ENCODE measurements at regions not wholly inside any gene's neighbourhood (a gene's known extent, or its start where the extent isn't known, plus 50 kb on each side); places are given as distances from the start of the nearest gene placed in this dataset.

GRCh38 chr1:22364764-22365163 lies 86.9 kb upstream of the ZBTB40 start:
- no peak overlapping the region for H3K9ac ChIP-seq (ENCODE audit: insufficient read depth, low read depth, low read length)
- H3K4me2 ChIP-seq (ENCODE audit: low read depth, low read length) = no peak overlapping the region
- peaks cover 17% of the 10 kb centered on the region for H3K4me1 ChIP-seq (ENCODE audit: insufficient read depth, low read length)
- peaks cover 12 to 55% of the 10 kb centered on the region in 2 experiments for H3K27me3 ChIP-seq (ENCODE audit: control insufficient read depth in 1 of 2, insufficient read depth in 2 of 2, low read length in 2 of 2)
- FAIRE-seq (no peak), DNase-seq (ENCODE audit: low spot score) (no peak), ATAC-seq (peak; percentile 72)
- TF ChIP-seq FOXJ3 (CRISPR knock-in tag; IDR thresholded peaks at IDR 0.05; ENCODE audit: borderline replicate concordance) = no peak
- TF ChIP-seq ZFYVE20 (CRISPR knock-in tag; IDR thresholded peaks at IDR 0.05; ENCODE audit: borderline replicate concordance, low read depth) = no peak
- TF ChIP-seq YY1 (IDR thresholded peaks at IDR 0.05; ENCODE audit: insufficient read depth, insufficient replicate concordance, low read depth, low read length) = peak; percentile 31
- 0 out of 2 replicates have a peak, but pooled peaks have one; percentile 9 for TF ChIP-seq CTCF (CRISPR knock-in tag; IDR thresholded peaks at IDR 0.05)
- TF ChIP-seq AGO1 (IDR thresholded peaks at IDR 0.05; ENCODE audit: low read depth, low read length, poor library complexity, severe bottlenecking) = no peak
- no peak for TF ChIP-seq MIER2 (CRISPR knock-in tag; IDR thresholded peaks at IDR 0.05)
- intact Hi-C loops (cut with micrococcal nuclease; ENCODE audit: unreplicated experiment) (no loop called here), in situ Hi-C loops (cut with HindIII; ENCODE audit: extremely low pct_ligation_motif_present, low pct_unique_long_range_greater_than_20kb) (no loop called here)
- no TSS peak for BruUV-seq (replicated peaks)
- H3K9me3 ChIP-seq (ENCODE audit: low read length) = no peaks in the 10 kb centered on the region
- no peaks in the 10 kb centered on the region for H3K36me3 ChIP-seq (replicated peaks in 1 of 2; ENCODE audit: control insufficient read depth in 1 of 2, insufficient read depth in 2 of 2, low read length in 2 of 2)
- H3K4me3 ChIP-seq (replicated peaks in 1 of 3; ENCODE audit: insufficient read depth in 1 of 3, low read depth in 2 of 3, low read length in 3 of 3) = no peak overlapping the region
- H3K79me2 ChIP-seq (ENCODE audit: insufficient read depth, low read length) = no peaks in the 10 kb centered on the region
- H2AFZ ChIP-seq (ENCODE audit: low read length) = no peak overlapping the region
- H3K27ac ChIP-seq (ENCODE audit: extremely low read length, insufficient read depth, low read length) = no peak overlapping the region
- POLR2A ChIA-PET = no interaction called here
- no peaks in the 10 kb centered on the region for H4K20me1 ChIP-seq (ENCODE audit: insufficient read depth, low read length)
- 40% methylated on average over 5 of the region's 5 CpGs for WGBS (ENCODE audit: low lambda C conversion rate)
- CTCF ChIA-PET (ENCODE audit: low intra/inter-chr PET ratio, low total read pairs) = no interaction called here

All from HepG2 (cell line).